ENCODE measurements at regions not wholly inside any gene's neighbourhood (a gene's known extent, or its start where the extent isn't known, plus 50 kb on each side); places are given as distances from the start of the nearest gene placed in this dataset.

DNA sequence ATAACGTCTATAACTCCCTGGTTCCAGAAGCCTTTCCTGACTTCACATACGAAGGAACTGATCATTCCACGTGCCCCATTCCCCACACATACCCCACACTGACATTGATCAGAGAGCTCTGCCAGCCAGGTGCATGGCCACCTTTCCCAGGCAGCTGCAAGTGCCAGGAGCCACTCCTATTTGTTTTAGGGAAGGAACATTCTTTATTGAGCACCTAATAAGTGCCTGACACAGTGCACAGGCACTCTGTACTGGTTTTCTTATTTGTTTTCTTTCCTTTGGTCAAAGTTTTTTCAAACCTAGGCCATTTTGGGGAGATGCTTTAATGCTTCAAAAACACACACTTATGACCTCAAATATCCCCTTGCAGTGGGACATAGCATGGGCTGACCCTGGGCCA, 50.0 kb downstream of the PITPNM2 start:
- no peak for DNase-seq (ENCODE audit: low spot score)
- Mint-ChIP-seq H3K4me3 (no peak overlapping the region), H3K36me3 (ENCODE audit: low read depth) (peaks cover 6% of the 10 kb centered on the region), H3K27ac (no peak overlapping the region), H3K4me1 (ENCODE audit: low read depth) (peaks cover 20% of the 10 kb centered on the region), H3K9me3 (no peaks in the 10 kb centered on the region), H3K27me3 (ENCODE audit: low read depth) (no peaks in the 10 kb centered on the region)

DNA sequence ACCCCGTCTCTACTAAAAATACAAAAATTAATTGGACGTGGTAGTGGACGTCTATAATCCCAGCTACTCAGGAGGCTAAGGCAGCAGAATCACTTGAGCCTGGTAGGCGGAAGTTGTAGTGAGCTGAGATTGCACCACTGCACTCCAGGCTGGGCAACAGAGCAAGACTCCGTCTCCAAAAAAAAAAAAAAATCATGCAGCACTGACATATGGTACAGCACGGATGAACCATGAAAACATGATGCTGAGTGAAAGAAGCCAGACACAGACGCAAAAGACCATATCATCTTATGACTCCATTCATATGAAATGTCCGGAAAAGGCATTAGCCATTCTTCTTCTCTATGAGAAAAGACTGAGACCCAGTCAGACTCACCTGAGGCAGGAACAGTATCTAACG, 50.4 kb downstream of the PITPNM2 start:
- Mint-ChIP-seq H3K27me3 (ENCODE audit: low read depth) (no peaks in the 10 kb centered on the region), H3K4me3 (no peak overlapping the region), H3K4me1 (ENCODE audit: low read depth) (peaks cover 19% of the 10 kb centered on the region), H3K36me3 (ENCODE audit: low read depth) (peaks cover 4% of the 10 kb centered on the region), H3K9me3 (no peaks in the 10 kb centered on the region), H3K27ac (no peak overlapping the region)
- no peak for DNase-seq (ENCODE audit: low spot score)

DNA sequence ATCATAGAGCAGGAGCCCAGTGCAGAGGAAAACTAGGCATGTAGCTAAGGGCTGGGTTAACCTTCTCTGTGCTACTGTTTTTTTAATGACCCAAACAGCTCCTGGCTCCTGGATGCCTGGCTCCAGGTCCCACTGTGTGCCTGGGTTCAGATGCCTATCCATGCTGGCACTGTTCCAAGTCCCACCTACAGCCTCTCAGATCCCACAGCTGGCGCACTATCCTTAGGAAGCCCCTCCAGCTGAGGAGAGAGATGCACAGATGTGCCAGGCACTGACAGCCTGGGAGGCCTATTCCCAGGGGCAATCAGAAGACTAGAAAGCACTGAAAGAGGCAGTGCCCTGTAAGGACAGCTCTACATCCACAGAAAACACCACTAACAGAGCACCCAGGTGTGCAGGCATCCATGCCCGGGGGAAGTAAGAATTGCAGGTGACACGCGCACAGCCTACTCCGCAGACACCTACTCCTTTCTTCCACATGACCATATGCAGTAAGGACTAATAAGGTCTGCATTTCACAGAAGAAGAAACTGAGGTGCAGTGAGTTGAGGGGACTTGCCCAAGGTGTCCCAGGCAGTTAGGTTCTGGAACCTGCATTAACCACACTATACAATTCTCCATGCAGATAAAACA, 51.2 kb downstream of the PITPNM2 start:
- no peaks in the 10 kb centered on the region for H3K27me3 Mint-ChIP-seq (ENCODE audit: low read depth)
- peaks cover 14% of the 10 kb centered on the region for H3K4me1 Mint-ChIP-seq (ENCODE audit: low read depth)
- H3K27ac Mint-ChIP-seq = no peak overlapping the region
- H3K9me3 Mint-ChIP-seq = no peaks in the 10 kb centered on the region
- no peak overlapping the region for H3K4me3 Mint-ChIP-seq
- H3K36me3 Mint-ChIP-seq (ENCODE audit: low read depth) = peaks cover 2% of the 10 kb centered on the region
- DNase-seq (ENCODE audit: low spot score) = no peak

DNA sequence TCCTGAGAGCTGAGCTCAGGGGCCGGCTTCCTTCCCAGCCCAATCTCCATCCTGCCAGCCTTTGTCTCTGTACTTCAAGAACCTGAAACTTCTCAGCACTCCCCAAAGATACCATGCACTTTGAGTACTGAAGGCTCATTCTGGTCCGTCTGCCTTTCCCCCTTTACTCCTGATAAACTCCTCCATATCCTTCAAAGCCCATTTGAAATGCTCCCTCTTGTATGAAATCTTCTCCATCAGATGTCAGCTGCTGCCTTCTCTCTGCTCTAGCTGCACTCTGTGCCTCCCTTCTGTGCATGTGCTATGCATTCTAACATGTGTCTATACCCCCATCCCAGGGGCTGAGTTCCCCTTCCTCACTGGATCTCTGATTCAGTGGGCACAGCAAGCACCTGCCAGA, 52.1 kb downstream of the PITPNM2 start:
- Mint-ChIP-seq H3K9me3 (no peaks in the 10 kb centered on the region), H3K4me3 (no peak overlapping the region), H3K27me3 (ENCODE audit: low read depth) (no peaks in the 10 kb centered on the region), H3K36me3 (ENCODE audit: low read depth) (no peaks in the 10 kb centered on the region), H3K27ac (no peak overlapping the region), H3K4me1 (ENCODE audit: low read depth) (peaks cover 12% of the 10 kb centered on the region)
- DNase-seq (ENCODE audit: low spot score) = no peak

DNA sequence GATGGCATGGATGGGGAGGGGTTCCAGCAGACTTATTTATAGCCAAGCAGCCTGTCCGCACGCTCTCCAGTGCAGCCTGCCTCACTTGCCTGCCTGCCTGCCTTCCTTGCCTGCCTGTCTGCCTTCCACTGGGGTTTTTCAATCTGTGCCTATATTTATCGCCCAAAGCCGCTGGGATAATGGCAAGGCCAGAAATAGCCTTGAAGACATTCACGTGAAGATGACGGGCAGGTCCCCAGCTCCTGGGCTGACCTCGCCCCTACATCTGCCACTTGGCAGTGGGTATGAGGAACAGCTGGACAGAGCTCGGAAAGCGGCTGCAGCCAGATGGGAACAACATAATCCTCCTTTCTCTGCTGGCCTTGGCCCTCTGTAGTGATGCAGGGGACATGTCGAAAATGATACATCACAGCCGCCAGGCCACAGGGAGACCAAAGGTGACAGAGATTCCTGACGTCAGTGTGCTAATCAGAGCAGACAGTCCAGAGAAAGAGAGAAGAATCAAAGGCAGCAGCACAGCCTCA, 53.3 kb downstream of the PITPNM2 start:
- no peak for DNase-seq (ENCODE audit: low spot score)
- Mint-ChIP-seq H3K4me1 (ENCODE audit: low read depth) (peaks cover 9% of the 10 kb centered on the region), H3K9me3 (no peaks in the 10 kb centered on the region), H3K27me3 (ENCODE audit: low read depth) (no peaks in the 10 kb centered on the region), H3K4me3 (no peak overlapping the region), H3K36me3 (ENCODE audit: low read depth) (no peaks in the 10 kb centered on the region), H3K27ac (no peak overlapping the region)

DNA sequence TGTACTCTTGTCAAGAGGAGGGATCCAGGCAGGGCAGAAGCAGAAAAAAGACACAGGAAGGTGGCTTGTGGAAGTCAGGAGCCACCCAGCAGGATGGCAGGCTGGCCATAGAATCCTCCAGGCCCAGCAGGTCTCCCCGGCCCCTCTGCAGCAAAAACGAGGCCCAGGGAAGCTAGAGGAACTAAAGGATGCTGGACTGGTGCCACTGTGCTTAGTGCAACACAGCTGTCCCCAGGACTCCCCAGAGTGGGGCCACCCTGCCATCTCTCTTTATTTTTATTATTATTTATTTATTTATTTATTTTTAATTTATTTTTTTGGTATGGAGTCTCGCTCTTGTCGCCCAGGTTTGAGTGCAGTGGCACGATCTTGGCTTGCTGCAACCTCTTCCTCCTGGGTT, 54.1 kb downstream of the PITPNM2 start:
- H3K4me3 Mint-ChIP-seq = no peak overlapping the region
- H3K36me3 Mint-ChIP-seq (ENCODE audit: low read depth) = no peaks in the 10 kb centered on the region
- no peaks in the 10 kb centered on the region for H3K9me3 Mint-ChIP-seq
- peaks cover 5% of the 10 kb centered on the region for H3K4me1 Mint-ChIP-seq (ENCODE audit: low read depth)
- no peaks in the 10 kb centered on the region for H3K27me3 Mint-ChIP-seq (ENCODE audit: low read depth)
- no peak overlapping the region for H3K27ac Mint-ChIP-seq
- no peak for DNase-seq (ENCODE audit: low spot score)

DNA sequence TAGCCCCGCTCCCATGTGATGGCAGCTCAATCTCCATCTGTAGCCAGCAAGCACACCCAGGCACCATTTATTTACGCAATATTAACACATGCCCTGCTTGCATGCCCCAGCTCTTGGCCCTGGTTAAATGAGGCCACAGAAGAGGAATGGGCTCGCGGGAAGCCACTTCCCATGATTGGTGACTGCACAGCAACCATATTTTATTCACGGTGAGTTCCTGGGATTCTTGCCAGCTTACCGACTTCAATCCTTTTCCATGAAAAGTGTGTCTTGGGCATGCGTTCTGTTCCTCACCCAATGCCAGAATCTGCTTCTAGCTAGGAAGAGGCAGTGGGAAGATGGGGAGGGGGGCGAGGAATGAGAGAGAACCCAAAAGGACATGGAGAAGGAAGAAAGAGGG, 54.7 kb downstream of the PITPNM2 start:
- Mint-ChIP-seq H3K27ac (no peak overlapping the region), H3K9me3 (no peaks in the 10 kb centered on the region), H3K36me3 (ENCODE audit: low read depth) (no peaks in the 10 kb centered on the region), H3K27me3 (ENCODE audit: low read depth) (no peaks in the 10 kb centered on the region), H3K4me3 (no peak overlapping the region), H3K4me1 (ENCODE audit: low read depth) (peaks cover 5% of the 10 kb centered on the region)
- no peak for DNase-seq (ENCODE audit: low spot score)

DNA sequence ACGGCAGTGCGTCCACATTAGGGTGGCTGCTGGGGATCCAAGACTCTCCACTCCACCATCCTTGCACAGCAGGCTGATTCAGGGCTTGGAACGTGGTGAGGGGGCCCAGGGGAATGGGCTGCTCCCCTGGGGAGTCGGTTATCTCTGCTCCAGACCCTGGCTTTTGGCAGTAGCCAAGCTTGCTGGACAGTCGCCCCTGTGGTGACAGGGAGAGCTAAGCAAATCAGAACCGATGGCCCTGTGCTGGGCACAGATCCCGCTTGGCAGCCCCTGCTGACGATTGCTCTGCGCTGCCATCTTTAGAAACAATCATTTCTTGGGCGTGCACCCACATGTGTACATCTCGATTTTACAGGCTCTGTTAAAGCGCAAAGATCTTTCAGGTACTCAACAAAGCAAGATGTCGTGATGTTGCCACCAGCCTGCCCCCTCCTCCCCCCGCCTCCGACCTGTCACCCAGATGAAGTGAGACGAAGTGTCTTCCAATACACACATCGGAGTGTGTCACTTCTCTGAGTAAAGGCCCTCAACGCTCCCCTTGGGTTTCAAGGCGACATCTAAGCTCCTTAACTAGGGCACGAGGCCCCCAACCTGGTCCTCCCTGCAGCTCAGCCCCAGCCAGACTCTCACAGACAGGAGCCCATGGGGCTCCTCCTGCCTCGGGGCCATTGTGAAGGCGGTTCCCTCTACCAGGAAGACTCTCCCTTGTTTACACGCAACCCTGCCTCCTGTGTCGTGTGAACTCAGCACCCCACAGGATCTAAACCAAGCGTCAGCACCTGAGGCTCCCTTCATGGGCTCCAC, 55.6 kb downstream of the PITPNM2 start:
- no peak overlapping the region for H3K4me3 Mint-ChIP-seq
- no peak for DNase-seq (ENCODE audit: low spot score)

DNA sequence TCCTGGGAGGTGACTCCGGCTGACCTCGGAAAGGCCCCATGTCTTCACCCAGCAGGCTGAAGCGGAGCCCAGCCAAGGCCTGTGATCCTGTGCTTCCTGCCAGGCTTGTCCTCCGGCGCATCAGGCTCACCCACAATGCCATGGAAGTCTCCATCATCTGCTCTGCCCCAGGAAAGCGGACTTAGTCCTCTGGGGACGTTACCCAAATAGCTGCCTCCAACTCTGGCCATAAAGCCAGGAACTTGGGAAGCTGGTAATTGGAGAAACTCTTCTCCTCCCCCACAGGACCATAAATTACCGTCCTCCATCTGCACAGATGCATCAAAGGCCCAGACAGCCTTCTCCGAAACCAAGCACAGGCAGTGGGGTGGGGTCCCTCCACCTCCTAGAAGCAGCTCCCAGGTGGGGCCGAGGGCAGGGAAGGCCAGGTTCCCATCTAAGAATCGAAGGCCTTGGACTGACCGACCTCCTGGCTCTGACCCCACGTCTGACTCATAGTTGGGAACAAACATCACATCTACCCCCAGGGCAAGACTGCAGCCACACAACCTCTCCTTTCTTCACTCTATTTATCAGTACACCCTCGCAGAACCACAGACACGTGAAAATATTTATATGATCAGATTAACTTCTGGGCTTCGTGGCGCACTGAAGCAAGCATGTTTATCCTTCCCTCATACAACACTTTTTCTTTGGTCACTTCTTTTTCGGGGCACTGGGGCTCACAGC, 56.4 kb downstream of the PITPNM2 start:
- Mint-ChIP-seq H3K27me3 (ENCODE audit: low read depth) (no peaks in the 10 kb centered on the region), H3K4me3 (no peak overlapping the region), H3K4me1 (ENCODE audit: low read depth) (peaks cover 9% of the 10 kb centered on the region), H3K36me3 (ENCODE audit: low read depth) (no peaks in the 10 kb centered on the region), H3K9me3 (no peaks in the 10 kb centered on the region), H3K27ac (no peak overlapping the region)
- no peak for DNase-seq (ENCODE audit: low spot score)

More for the DNA sequence above, 55.6 kb downstream of the PITPNM2 start:
- H3K9me3 Mint-ChIP-seq = no peaks in the 10 kb centered on the region
- no peaks in the 10 kb centered on the region for H3K36me3 Mint-ChIP-seq (ENCODE audit: low read depth)
- no peaks in the 10 kb centered on the region for H3K27me3 Mint-ChIP-seq (ENCODE audit: low read depth)
- peaks cover 5% of the 10 kb centered on the region for H3K4me1 Mint-ChIP-seq (ENCODE audit: low read depth)
- H3K27ac Mint-ChIP-seq = no peak overlapping the region

DNA sequence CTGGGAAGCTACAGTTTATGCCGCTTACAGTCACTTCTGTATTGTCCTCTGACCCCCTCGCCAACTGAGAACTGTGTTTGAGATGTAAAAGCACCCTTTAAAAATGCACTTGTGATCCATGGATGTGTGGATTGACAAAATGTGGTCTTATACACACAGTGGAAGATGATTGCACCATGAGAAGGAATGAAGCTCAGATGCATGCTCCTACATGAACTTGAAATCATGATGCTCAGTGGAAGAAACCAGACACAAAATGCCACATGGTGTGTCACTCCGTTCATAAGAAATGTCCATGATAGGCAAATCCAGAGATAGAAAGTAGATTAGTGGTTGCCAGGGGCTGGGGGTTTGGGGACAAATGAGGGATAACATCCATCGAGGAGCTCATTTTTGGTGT, 58.0 kb downstream of the PITPNM2 start:
- DNase-seq (ENCODE audit: low spot score) = no peak
- Mint-ChIP-seq H3K27ac (no peak overlapping the region), H3K4me3 (no peak overlapping the region), H3K4me1 (ENCODE audit: low read depth) (peaks cover 12% of the 10 kb centered on the region), H3K9me3 (no peaks in the 10 kb centered on the region), H3K27me3 (ENCODE audit: low read depth) (no peaks in the 10 kb centered on the region), H3K36me3 (ENCODE audit: low read depth) (no peaks in the 10 kb centered on the region)

DNA sequence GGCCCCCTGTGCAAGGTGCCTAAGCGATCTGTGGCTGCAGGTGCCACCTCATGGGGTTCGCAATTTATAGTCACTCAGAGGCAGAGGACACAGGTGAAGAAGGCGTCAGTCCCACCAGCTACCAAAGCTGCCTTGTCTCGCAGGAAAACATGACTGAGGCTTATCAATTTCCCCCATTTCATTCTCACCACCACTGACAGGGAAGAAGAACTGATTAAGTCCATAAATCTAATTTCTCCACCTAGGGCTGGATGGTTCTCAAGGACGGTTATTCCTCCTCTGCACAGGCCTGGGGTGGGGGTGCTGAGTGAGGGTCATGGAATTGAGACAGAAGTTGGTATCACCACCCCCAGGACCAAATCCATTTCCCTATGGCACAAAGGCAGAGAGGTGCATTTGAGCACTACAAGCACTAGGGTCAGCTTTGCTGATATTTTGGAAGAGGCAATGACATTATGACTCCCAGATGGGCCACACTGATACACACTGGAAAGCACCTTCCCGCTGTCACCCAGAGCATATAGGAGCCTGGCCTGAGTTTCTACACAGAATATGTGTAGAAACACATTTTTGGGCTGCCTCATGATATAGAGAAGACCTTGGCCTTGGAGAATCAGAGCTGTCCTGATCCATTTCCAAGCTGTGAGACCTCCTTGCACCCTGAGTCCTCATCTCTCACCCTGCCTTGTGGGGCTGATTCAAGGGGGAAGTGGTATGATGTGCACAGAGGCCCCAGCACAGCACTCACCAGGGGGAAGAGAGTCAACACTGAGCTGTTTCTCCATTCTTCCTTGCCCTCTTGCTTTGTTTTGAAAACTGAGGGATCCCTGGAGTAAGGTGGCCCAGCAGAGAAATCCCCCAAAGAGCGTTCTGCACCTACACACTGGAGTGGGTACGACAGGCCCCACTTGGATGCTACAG, 59.4 kb downstream of the PITPNM2 start:
- Mint-ChIP-seq H3K9me3 (no peaks in the 10 kb centered on the region), H3K36me3 (ENCODE audit: low read depth) (no peaks in the 10 kb centered on the region), H3K27ac (no peak overlapping the region), H3K27me3 (ENCODE audit: low read depth) (no peaks in the 10 kb centered on the region), H3K4me3 (no peak overlapping the region), H3K4me1 (ENCODE audit: low read depth) (peaks cover 12% of the 10 kb centered on the region)
- DNase-seq (ENCODE audit: low spot score) = no peak

DNA sequence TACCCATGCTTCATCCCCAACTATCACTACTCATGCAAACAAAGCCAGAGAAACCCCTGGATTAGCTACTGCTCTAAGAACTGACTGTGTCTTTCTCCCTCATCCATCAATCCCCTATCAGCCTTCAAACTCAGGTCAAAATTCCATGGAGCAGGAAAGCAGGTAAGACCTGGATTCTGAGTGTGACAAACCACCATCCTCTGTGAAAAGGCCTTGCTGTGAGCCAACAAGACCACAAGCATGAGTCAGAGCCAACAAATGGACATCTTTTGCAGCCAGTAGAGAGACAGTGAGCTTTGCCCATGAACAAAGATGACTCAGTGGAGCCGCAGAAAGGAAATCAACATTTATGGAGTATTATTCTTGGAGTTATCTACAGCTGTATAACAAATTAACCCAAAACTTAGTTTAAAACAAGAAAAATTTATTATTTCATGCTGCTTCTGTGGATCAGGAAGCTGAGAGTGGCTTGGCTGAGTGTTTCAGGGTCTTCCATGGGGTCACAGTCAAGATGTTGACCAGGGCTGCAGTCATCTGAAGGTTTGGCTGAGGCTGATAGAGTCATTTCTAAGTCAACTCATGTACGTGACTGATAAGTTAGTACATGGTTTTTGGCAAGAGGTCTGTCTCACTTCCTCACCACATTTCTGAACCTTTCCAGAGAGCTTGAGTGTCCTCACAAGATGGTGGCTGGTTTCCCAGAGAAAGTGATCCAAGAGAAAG, 61.1 kb downstream of the PITPNM2 start:
- H3K36me3 Mint-ChIP-seq (ENCODE audit: low read depth) = no peaks in the 10 kb centered on the region
- H3K9me3 Mint-ChIP-seq = no peaks in the 10 kb centered on the region
- H3K4me3 Mint-ChIP-seq = no peak overlapping the region
- no peak overlapping the region for H3K27ac Mint-ChIP-seq
- DNase-seq (ENCODE audit: low spot score) = peak; percentile 21
- H3K4me1 Mint-ChIP-seq (ENCODE audit: low read depth) = peaks cover 7% of the 10 kb centered on the region
- H3K27me3 Mint-ChIP-seq (ENCODE audit: low read depth) = no peaks in the 10 kb centered on the region

DNA sequence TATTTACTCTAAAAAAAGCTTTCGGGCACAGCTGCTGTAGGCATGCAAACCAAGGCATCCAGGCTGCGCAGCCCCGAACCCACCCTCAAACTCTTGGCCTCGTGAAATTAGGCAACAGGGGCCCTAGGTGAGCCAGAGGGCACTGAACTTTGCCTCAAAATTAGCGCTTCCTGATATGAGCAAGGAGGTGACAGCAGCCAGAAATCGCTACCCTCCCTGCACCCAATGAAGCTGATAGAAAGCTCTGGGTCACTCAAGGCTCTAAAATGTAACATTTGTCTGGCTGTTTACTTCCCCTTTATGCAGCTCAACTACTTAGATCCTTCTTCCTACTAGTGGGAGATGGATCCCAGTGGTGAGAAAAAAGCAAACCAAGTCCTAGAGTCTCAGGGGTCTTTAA, 61.8 kb downstream of the PITPNM2 start:
- no peaks in the 10 kb centered on the region for H3K9me3 Mint-ChIP-seq

More for the DNA sequence above, 61.8 kb downstream of the PITPNM2 start:
- Mint-ChIP-seq H3K4me3 (no peak overlapping the region), H3K27me3 (ENCODE audit: low read depth) (no peaks in the 10 kb centered on the region), H3K36me3 (ENCODE audit: low read depth) (no peaks in the 10 kb centered on the region), H3K27ac (no peak overlapping the region), H3K4me1 (ENCODE audit: low read depth) (peaks cover 7% of the 10 kb centered on the region)
- no peak for DNase-seq (ENCODE audit: low spot score)
